Cardiac muscle cell (in vitro differentiated cells and primary cell): ENCODE measurements at regions not wholly inside any gene's neighbourhood (a gene's known extent, or its start where the extent isn't known, plus 50 kb on each side); places are given as distances from the start of the nearest gene placed in this dataset.

ENCODE experiments used
- DNase-seq, 2 donors: peaks; one replicate each; pipeline versions ENCODE4 v3.0.0 to v3.0.0-alpha.2; 2010 to 2017; ENCODE audit warnings: low read depth in 1 of 2, low spot score in 1 of 2
- H3K27ac ChIP-seq: fragments of 200-600 bp; sonication (generic); 2 replicates; pipeline ENCODE4 v1.5.1; 2016
- H3K27me3 ChIP-seq: fragments of 200-600 bp; sonication (generic); 2 replicates; pipeline ENCODE4 v1.6.0; 2016; ENCODE audit warnings: control low read depth
- H3K36me3 ChIP-seq: fragments of 200-600 bp; sonication (generic); 2 replicates; pipeline ENCODE4 v1.5.1; 2016; ENCODE audit warnings: control low read depth
- H3K4me1 ChIP-seq: fragments of 200-600 bp; sonication (generic); 2 replicates; pipeline ENCODE4 v1.8.1; 2017; ENCODE audit warnings: low read depth, mild to moderate bottlenecking, mixed run types
- H3K4me3 ChIP-seq: fragments of 200-600 bp; sonication (generic); 2 replicates; pipeline ENCODE4 v1.5.1; 2016; ENCODE audit warnings: mild to moderate bottlenecking
- H3K9me3 ChIP-seq: fragments of 200-600 bp; sonication (generic); 2 replicates; pipeline ENCODE4 v1.5.1; 2017; ENCODE audit warnings: low read depth, mild to moderate bottlenecking, control low read depth
- CTCF ChIP-seq: IDR thresholded peaks from 2 replicates; pipeline ENCODE4 v1.5.1; 2012; ENCODE audit warnings: low read depth, mild to moderate bottlenecking, low read length

DNA sequence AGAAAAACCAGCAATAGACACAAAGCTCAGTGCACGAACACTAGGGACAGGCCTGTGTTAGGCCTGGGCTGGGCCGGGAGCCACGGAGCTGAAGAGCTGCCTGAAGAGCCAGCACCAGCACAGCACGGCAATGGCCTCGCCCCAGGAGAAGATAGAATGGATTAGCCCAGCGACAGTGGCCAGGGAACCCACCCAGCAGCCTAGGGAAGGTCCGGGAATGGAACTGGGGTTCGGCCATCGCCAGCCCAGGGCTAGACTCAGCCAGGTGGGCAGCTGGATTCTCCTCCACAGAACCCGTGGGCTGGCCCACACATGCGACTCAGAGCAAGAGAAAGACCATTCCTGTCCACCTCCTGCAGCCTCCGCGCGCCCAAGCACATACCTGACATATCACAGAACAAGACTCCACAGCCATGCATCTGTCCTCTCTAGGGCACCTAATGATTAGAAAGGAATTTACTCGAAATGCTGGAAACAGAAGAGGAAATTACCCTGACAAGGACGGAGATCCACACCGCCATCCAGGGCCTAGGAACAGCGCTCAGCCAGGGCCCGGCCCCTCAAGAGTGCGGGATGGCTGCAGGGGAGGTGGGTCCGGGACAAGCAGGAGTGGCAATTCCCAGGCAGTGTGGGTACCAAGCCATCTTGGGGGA, 82.8 kb downstream of the TMEM18 start:
- H3K27ac ChIP-seq: no peak overlapping the region
- no peak overlapping the region for H3K4me3 ChIP-seq
- no peaks in the 10 kb centered on the region for H3K4me1 ChIP-seq
- DNase-seq: no peak
- peaks cover 52% of the 10 kb centered on the region for H3K27me3 ChIP-seq
- no peak for TF ChIP-seq CTCF
- no peaks in the 10 kb centered on the region for H3K36me3 ChIP-seq
- no peaks in the 10 kb centered on the region for H3K9me3 ChIP-seq

DNA sequence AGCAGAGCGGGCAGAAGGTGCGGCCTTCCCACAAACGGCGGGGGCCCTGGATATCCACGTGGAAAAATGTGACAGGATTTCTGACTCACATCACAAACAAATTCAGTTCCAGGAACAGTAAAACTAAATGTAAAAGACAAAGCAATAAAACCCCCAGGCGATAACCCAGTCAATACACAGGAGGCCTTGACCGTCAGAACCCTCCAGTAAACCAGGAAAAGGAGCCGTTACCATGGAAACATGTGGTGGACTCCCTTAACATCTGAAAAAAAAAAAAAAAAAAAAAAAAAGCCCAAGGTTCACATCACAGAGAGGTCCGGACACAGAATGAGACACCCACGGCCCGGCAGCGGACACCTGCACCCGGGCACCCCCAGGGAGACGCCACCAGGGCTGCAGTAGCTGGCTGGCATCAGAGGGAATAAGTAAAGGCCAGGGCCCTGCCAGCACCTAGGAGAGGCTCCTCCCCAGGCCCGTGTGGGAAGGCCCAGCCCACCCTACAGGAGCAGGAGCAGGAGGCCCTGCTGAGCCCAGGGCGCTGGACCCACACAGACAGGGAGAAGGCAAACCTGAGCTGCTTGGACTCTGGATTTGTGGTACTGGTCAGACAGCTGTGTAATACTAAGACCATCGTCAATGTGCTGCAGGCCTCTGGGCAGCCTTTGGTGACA, 83.7 kb downstream of the TMEM18 start:
- no peaks in the 10 kb centered on the region for H3K36me3 ChIP-seq
- peaks cover 57% of the 10 kb centered on the region for H3K27me3 ChIP-seq
- no peak overlapping the region for H3K27ac ChIP-seq
- H3K4me3 ChIP-seq: no peak overlapping the region
- H3K9me3 ChIP-seq: no peaks in the 10 kb centered on the region
- no peaks in the 10 kb centered on the region for H3K4me1 ChIP-seq
- no peak for DNase-seq
- no peak for TF ChIP-seq CTCF

DNA sequence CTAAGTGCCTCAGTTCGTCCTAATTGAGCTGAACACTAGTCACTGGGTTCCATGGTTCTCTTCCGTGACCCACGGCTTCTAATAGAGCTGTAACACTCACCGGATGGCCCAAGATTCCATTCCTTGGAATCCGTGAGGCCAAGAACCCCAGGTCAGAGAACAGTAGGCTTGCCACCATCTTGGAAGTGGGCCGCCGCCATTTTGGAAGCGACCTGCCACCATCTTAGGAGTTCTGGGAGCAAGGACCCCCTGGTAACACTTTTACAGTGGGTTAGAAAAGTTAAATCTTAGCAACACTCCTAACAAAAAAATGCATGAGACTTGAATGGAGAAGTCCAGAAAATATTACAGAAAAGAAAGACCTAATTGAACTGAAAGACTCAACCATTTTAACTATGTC, 84.5 kb downstream of the TMEM18 start:
- TF ChIP-seq CTCF: no peak
- DNase-seq: no peak
- H3K4me3 ChIP-seq: no peak overlapping the region
- no peaks in the 10 kb centered on the region for H3K9me3 ChIP-seq
- H3K27me3 ChIP-seq: peaks cover 60% of the 10 kb centered on the region
- no peaks in the 10 kb centered on the region for H3K4me1 ChIP-seq
- H3K36me3 ChIP-seq: no peaks in the 10 kb centered on the region
- no peak overlapping the region for H3K27ac ChIP-seq

DNA sequence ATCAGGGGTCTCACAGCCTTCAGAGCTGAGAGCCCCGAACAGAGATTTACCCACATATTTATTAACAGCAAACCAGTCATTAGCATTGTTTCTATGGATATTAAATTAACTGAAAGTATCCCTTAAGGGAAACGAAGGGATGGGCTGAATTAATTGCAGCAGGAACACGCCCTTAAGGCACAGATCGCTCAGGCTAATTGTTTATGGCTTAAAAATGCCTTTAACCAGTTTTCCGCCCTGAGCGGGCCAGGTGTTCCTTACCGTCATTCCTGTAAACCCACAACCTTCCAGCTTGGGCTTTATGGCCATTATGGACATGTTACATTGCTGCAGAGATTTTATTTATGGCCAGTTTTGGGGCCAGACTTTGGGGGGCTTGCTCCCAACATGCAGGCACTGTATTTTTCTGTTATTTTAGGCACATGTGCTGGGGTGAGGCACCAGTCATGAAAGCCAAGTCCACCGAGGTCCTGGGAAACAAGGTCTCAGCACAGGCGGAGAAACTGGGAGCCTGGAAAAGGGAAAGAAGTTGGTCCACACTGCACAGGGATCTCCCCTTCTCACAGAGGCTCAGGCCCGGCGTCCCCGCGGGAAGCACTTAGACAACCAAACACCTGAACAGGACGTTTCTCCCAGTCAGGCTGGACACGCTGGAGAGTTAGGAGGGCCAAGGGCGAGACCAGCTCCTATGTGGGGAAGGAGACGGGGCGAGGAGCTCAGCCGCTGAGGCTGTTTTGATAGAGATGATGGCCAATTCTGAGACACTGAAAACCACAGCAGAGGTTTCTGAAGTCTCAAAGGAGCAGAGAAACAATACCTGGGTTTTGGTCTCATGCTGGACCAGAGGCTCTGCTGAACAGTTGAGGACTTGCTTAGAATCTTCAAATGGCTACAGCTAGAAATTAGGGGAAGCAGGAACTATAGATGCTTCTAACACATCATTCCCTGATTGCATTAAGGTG, 86.7 kb downstream of the TMEM18 start:
- H3K4me1 ChIP-seq: no peaks in the 10 kb centered on the region
- no peaks in the 10 kb centered on the region for H3K9me3 ChIP-seq
- H3K27ac ChIP-seq: no peak overlapping the region
- no peak for TF ChIP-seq CTCF
- no peaks in the 10 kb centered on the region for H3K36me3 ChIP-seq
- no peak for DNase-seq
- peaks cover 58% of the 10 kb centered on the region for H3K27me3 ChIP-seq
- no peak overlapping the region for H3K4me3 ChIP-seq

- no peak for TF ChIP-seq CTCF
- H3K4me1 ChIP-seq: no peaks in the 10 kb centered on the region
- DNase-seq: no peak
Measured at GRCh38 chr2:589281-590130, 87.7 kb downstream of the TMEM18 start.

More at GRCh38 chr2:589281-590130, 87.7 kb downstream of the TMEM18 start:
- H3K27ac ChIP-seq: no peak overlapping the region
- H3K27me3 ChIP-seq: peaks cover 65% of the 10 kb centered on the region
- H3K36me3 ChIP-seq: no peaks in the 10 kb centered on the region
- no peaks in the 10 kb centered on the region for H3K9me3 ChIP-seq
- no peak overlapping the region for H3K4me3 ChIP-seq
